Caco-2 (cell line): ENCODE measurements at regions not wholly inside any gene's neighbourhood (a gene's known extent, or its start where the extent isn't known, plus 50 kb on each side); places are given as distances from the start of the nearest gene placed in this dataset.

ENCODE experiments used
- BruUV-seq: library from RNA; stranded (reverse); fragments of 400-500 nt; replicated peaks from 2 replicates; lab custom pipeline; 2021; lab: Mats Ljungman, UMichigan
- CTCF ChIA-PET: fragments of 300-600 bp; sonication (Branson Sonifier 250); formaldehyde crosslinking; loops from one replicate; lab custom pipeline; 2022; ENCODE audit warnings: antibody characterized with exemption; lab: Charles Lee
- POLR2A ChIA-PET: fragments of 300-600 bp; sonication (Branson Sonifier 250); formaldehyde crosslinking; loops from one replicate; lab custom pipeline; 2022; ENCODE audit warnings: antibody characterized with exemption; lab: Charles Lee
- DNase-seq, 2 experiments: peaks; one replicate each; pipeline versions ENCODE4 v3.0.0 to v3.0.0-alpha.2; 2020 to 2022
- H3K27me3 ChIP-seq: replicated peaks from 2 replicates; pipeline ENCODE4 v1.6.0; 2011; ENCODE audit warnings: low read length; ENCODE audit not compliant: control insufficient read depth, insufficient read depth
- H3K36me3 ChIP-seq: 2 replicates; pipeline ENCODE4 v1.5.1; 2011; ENCODE audit warnings: low read length; ENCODE audit not compliant: control insufficient read depth, insufficient read depth
- H3K4me1 ChIP-seq: fragments of 250-450 bp; sonication (Bioruptor Pico); 2 replicates; pipeline ENCODE4 v1.5.1; 2020; ENCODE audit warnings: mild to moderate bottlenecking
- H3K4me3 ChIP-seq: 2 replicates; pipeline ENCODE4 v1.5.1; 2011; ENCODE audit warnings: low read depth, mild to moderate bottlenecking, control low read depth, low read length
- H3K9me3 ChIP-seq: fragments of 250-450 bp; sonication (Bioruptor Pico); 2 replicates; pipeline ENCODE4 v1.5.1; 2020; ENCODE audit warnings: mild to moderate bottlenecking, moderate library complexity
- H3K27ac Mint-ChIP-seq: one replicate; pipeline ENCODE4 v1.8.0; 2022; ENCODE audit warnings: mixed read lengths; ENCODE audit not compliant: unreplicated experiment
- H3K27me3 Mint-ChIP-seq: one replicate; pipeline ENCODE4 v1.8.0; 2022; ENCODE audit warnings: mixed read lengths; ENCODE audit not compliant: insufficient read depth, unreplicated experiment
- H3K36me3 Mint-ChIP-seq: one replicate; pipeline ENCODE4 v1.8.0; 2022; ENCODE audit warnings: mild to moderate bottlenecking, mixed read lengths; ENCODE audit not compliant: insufficient read depth, unreplicated experiment
- H3K4me1 Mint-ChIP-seq: one replicate; pipeline ENCODE4 v1.8.0; 2022; ENCODE audit warnings: low read depth, mixed read lengths; ENCODE audit not compliant: unreplicated experiment
- H3K4me3 Mint-ChIP-seq: one replicate; pipeline ENCODE4 v1.8.0; 2022; ENCODE audit warnings: mild to moderate bottlenecking, moderate library complexity, mixed read lengths; ENCODE audit not compliant: unreplicated experiment
- H3K9me3 Mint-ChIP-seq: one replicate; pipeline ENCODE4 v1.8.0; 2022; ENCODE audit warnings: mixed read lengths; ENCODE audit not compliant: unreplicated experiment
- CTCF ChIP-seq, 2 experiments: fragments of 200-600 bp in 1 of 2; IDR thresholded peaks; 1 replicate in 1 of 2; 2 replicates in 1 of 2; pipeline versions ENCODE4 v1.5.1 to v1.8.0; 2011 to 2022; ENCODE audit warnings: antibody characterized with exemption in 1 of 2, control low read depth in 1 of 2, inconsistent platforms in 1 of 2, low read depth in 1 of 2, low read length in 1 of 2, mild to moderate bottlenecking in 1 of 2, moderate library complexity in 1 of 2; ENCODE audit not compliant: insufficient read depth in 1 of 2, severe bottlenecking in 1 of 2, unreplicated experiment in 1 of 2
- intact Hi-C: fragments of 100-400 bp; cut with micrococcal nuclease; formaldehyde crosslinking; loops from one replicate; pipeline ENCODE4 v1.10.0; 2022; ENCODE audit not compliant: unreplicated experiment

- no peak overlapping the region for H3K27ac Mint-ChIP-seq
- no peak overlapping the region for H3K4me3 Mint-ChIP-seq
- H3K36me3 Mint-ChIP-seq: peaks cover 7% of the 10 kb centered on the region
- no peaks in the 10 kb centered on the region for H3K9me3 Mint-ChIP-seq
- H3K4me1 ChIP-seq: peaks cover 6% of the 10 kb centered on the region; the same call in 1 of the 2 replicates
- no peaks in the 10 kb centered on the region for H3K27me3 Mint-ChIP-seq
- no peaks in the 10 kb centered on the region for H3K36me3 ChIP-seq
- H3K9me3 ChIP-seq: no peaks in the 10 kb centered on the region
- intact Hi-C loops: no loop called here
- H3K27me3 ChIP-seq: no peaks in the 10 kb centered on the region; the same call in 1 of the 2 replicates
- POLR2A ChIA-PET: no interaction called here
- no TSS peak for BruUV-seq
- CTCF ChIA-PET: no interaction called here
- no peak overlapping the region for H3K4me3 ChIP-seq
- no peak for DNase-seq
- H3K4me1 Mint-ChIP-seq: peaks cover 6% of the 10 kb centered on the region
- TF ChIP-seq CTCF (IDR thresholded peaks at IDR 0.05; ENCODE audit: insufficient read depth in 1 of 2, low read depth in 1 of 2, low read length in 1 of 2, severe bottlenecking in 1 of 2, unreplicated experiment in 1 of 2): no peak
These were observed 163.6 kb downstream of the BRMS1L start for GRCh38 chr14:35989736-35990135.

GRCh38 chr14:35988972-35989690 is 163.0 kb downstream of the BRMS1L start:
- Histone ChIP-seq H3K36me3 (no peaks in the 10 kb centered on the region), H3K27me3 (no peaks in the 10 kb centered on the region; the same call in 1 of the 2 replicates), H3K4me1 (peaks cover 6% of the 10 kb centered on the region; the same call in 1 of the 2 replicates), H3K4me3 (no peak overlapping the region), H3K9me3 (no peaks in the 10 kb centered on the region)
- TF ChIP-seq CTCF (IDR thresholded peaks at IDR 0.05; ENCODE audit: insufficient read depth in 1 of 2, low read depth in 1 of 2, low read length in 1 of 2, severe bottlenecking in 1 of 2, unreplicated experiment in 1 of 2): no peak
- no peak for DNase-seq
- ChIA-PET POLR2A (no interaction called here), CTCF (no interaction called here)
- Mint-ChIP-seq H3K27me3 (no peaks in the 10 kb centered on the region), H3K4me1 (peaks cover 6% of the 10 kb centered on the region), H3K36me3 (peaks cover 7% of the 10 kb centered on the region), H3K27ac (no peak overlapping the region), H3K9me3 (no peaks in the 10 kb centered on the region), H3K4me3 (no peak overlapping the region)
- BruUV-seq: no TSS peak
- intact Hi-C loops: no loop called here

GRCh38 chr14:35988550-35988949 is 162.4 kb downstream of the BRMS1L start:
- H3K9me3 ChIP-seq: no peaks in the 10 kb centered on the region
- no peak overlapping the region for H3K4me3 ChIP-seq
- no peaks in the 10 kb centered on the region for H3K27me3 Mint-ChIP-seq
- intact Hi-C loops: no loop called here
- H3K9me3 Mint-ChIP-seq: no peaks in the 10 kb centered on the region
- H3K4me1 ChIP-seq: peaks cover 6% of the 10 kb centered on the region; the same call in 1 of the 2 replicates
- ChIA-PET POLR2A (no interaction called here), CTCF (no interaction called here)
- no peak overlapping the region for H3K4me3 Mint-ChIP-seq
- H3K36me3 ChIP-seq: no peaks in the 10 kb centered on the region
- H3K4me1 Mint-ChIP-seq: peaks cover 6% of the 10 kb centered on the region
- peaks cover 7% of the 10 kb centered on the region for H3K36me3 Mint-ChIP-seq
- H3K27me3 ChIP-seq: no peaks in the 10 kb centered on the region; the same call in 1 of the 2 replicates
- H3K27ac Mint-ChIP-seq: no peak overlapping the region
- DNase-seq: no peak
- TF ChIP-seq CTCF (IDR thresholded peaks at IDR 0.05; ENCODE audit: insufficient read depth in 1 of 2, low read depth in 1 of 2, low read length in 1 of 2, severe bottlenecking in 1 of 2, unreplicated experiment in 1 of 2): no peak
- BruUV-seq: no TSS peak
